HG02678 (cell line): ENCODE measurements at regions not wholly inside any gene's neighbourhood (a gene's known extent, or its start where the extent isn't known, plus 50 kb on each side); places are given as distances from the start of the nearest gene placed in this dataset.
A peak's percentile ranks its signal among the peaks of the same experiment; 100 is the strongest.

ENCODE experiments used
- ATAC-seq: cut with Tn5 transposase; IDR thresholded peaks from one replicate; pipeline ENCODE4 v1.9.1; 2021; ENCODE audit warnings: mild to moderate bottlenecking, moderate library complexity; ENCODE audit not compliant: unreplicated experiment

DNA sequence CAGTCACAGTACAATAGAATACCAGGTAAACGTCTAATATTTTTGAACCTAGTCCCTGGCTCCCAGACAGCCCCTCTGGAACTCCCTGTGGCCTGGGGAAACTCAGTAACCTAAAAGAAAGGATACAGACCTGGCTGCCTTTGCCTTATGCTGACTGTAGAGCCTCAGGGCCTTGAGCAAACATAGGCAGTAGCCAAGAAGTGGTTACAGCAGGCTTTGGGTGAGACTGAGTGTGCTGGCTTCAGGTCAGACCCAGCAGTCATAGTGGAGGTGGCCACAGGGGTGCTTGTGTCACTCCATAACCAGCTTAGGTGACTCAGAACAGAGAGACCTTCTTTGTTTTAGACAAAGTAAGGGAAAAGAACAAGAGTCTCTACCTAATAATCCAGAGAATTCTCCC, 141.8 kb upstream of the PRDX4 start:
- ATAC-seq, result no peak

DNA sequence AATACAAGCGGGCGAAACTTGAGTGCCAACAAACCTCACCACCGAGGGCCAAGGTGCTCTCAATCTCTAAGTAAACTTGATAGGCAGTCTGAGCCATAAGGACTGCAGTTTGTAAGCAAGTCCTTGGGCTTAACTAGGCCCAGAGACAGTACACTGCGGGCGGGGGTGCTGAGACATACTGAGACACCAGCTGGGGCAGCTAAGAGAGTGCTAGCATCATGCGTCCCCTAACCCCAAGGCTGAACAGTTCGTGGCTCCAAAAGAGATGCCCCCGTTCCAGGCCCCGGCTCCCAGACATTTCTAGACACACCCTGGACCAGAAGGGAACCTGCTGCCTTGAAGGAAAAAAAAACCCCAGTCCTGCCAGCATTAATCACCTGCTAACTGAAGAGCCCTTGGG, 126.8 kb upstream of the PRDX4 start:
- no peak for ATAC-seq

DNA sequence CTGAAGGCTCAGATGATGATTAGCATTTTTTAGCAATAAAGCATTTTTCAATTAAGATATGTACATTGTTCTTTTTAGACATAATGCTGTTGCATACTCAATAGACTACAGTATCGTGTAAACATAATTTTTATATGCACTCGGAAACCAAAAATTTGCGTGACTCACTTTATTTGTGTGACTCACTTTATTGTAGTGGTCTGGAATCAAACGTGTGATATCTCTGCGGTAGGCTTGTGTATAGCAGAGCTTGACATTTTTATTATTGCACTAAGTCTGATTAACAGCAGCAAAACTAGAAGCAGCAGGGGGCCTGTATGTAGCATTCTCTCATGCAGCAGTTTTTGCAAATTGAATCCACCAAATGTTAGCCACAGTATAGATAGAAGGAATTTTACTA, 119.1 kb upstream of the PRDX4 start:
- ATAC-seq, result no peak

GRCh38 chrX:23552303-23552702, 115.0 kb upstream of the PRDX4 start:
- no peak for ATAC-seq

GRCh38 chrX:23554304-23554703, 113.0 kb upstream of the PRDX4 start:
- ATAC-seq, result no peak

- no peak for ATAC-seq
Observed at GRCh38 chrX:23557070-23557469, 110.2 kb upstream of the PRDX4 start.

GRCh38 chrX:23559975-23560374, 107.3 kb upstream of the PRDX4 start:
- ATAC-seq, result no peak

GRCh38 chrX:23570674-23571343, 96.5 kb upstream of the PRDX4 start:
- ATAC-seq, result no peak

- no peak for ATAC-seq
Observed at GRCh38 chrX:23575281-23575680, 92.0 kb upstream of the PRDX4 start.

DNA sequence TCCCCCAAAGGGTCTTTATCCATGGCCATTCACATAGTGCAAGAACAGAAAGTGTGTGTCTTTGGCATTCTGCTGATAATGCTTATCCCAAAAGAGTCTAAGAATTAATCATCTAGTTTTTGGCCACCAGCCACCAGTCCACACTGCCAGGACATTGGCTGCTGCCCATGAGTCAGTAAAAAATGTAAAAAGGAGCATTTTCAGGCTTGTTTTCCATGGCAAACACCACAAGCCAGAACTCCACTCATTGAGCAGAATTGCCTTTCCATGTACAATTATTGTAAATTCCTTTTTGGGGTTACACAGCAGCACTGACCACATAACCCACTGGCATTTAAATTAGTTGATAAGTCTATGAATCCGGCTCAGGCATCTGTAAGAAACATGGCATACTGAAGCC, 89.2 kb upstream of the PRDX4 start:
- no peak for ATAC-seq

- no peak for ATAC-seq
Observed at GRCh38 chrX:23589496-23589895, 77.8 kb upstream of the PRDX4 start.

GRCh38 chrX:23592741-23593140, 74.6 kb upstream of the PRDX4 start:
- ATAC-seq, result no peak

DNA sequence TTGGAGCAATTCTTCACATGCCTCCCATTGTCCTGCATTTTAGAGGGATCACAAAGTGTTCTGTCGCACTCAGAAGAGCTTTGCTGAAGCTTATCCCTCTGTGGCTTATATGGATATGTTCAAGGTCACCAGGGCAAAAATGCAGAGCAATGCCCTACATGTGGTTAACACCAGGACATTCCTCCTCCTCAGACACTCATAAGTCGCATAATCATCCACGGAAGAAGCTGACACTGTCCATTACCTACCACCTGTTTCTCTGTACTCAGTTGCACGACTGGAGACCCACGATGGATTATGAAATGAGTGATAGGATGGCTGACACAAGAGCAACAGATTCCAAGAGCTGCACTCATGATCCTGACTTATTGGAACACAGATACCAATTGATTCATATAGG, 68.7 kb upstream of the PRDX4 start:
- no peak for ATAC-seq

DNA sequence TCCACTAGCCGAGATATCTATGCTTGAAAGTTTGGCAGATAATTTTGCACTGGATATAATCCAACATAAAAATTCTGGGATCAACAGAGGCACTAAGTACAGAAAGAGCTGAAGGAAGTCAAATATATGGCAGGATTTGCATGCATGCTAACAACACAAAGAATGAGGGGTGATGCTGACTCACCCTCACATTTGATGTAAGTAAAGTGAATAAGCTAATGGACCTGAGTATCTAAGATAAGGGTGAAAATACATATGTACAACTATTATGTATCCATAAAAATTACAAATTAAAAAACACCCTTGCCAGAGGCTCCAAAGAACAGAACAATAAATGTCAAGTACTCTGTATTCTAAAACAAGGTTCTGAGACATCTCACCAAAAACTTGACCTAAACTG, 63.8 kb upstream of the PRDX4 start:
- no peak for ATAC-seq

- ATAC-seq, result no peak
Observed at GRCh38 chrX:23610495-23610894, 56.8 kb upstream of the PRDX4 start.

DNA sequence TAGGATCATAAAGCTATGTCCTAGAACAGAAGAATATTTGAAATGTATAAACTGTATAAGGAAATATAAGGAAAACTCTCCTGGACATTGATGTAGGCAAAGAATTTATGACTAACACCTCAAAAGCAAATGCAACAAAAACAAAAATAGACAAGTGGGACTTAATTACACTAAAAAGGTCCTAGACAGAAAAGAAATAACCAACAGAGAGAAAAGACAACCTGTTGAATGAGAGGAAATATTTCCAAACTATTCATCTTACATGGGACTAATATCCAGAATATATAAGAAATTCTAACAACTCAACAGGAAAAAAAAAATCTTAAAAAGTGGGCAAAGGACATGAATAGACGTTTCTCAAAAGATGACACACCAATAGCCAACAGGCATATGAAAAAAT, 54.4 kb upstream of the PRDX4 start:
- ATAC-seq, result no peak

DNA sequence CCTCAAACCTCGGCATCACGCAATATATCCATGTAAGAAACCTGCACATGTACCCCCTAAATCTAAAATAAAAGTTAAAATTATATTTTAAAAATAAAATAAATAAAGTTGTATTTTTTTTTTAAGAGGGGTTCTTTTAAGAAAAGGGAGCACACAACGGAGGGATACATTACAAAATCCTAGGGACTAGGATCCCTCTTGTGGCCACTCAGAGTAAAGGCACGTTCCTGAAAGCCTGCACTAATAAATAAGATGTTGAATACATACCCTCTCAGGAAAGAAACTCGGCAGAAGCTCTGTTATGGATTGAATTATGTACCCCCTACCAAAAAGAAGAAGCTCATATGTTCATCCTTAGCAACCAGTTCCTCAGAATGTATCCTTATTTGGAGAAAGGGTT, 50.9 kb upstream of the PRDX4 start:
- ATAC-seq, result peak; percentile 62
